ENCODE measurements at regions not wholly inside any gene's neighbourhood (a gene's known extent, or its start where the extent isn't known, plus 50 kb on each side); places are given as distances from the start of the nearest gene placed in this dataset.

DNA sequence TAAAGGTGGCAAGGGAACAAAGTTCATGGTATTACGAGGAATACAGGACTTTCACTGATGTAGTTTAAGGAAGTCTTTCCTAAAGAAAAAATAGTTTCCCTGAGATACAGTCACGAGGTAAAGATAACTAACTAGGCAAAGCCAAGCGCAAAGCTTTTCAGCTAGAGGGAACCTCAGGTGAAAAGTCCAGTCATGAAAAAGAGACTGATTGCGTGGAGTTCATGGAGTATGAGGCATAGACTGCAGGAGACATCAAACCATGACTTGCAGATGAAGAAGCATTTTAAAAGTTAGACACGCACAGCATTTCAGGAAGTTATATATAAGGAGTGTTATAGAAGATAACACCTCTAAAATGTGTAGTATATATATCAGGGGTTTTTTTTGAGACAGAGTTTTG, 205.6 kb upstream of the ZNF184 start:
- TF ChIP-seq ZFP30 (CRISPR knock-in tag; IDR thresholded peaks at IDR 0.05), result no peak
- TF ChIP-seq ARNTL (CRISPR knock-in tag; IDR thresholded peaks at IDR 0.05; ENCODE audit: borderline replicate concordance, low read depth), result no peak
- no peak for TF ChIP-seq ZC3H10 (CRISPR knock-in tag; IDR thresholded peaks at IDR 0.05)
- TF ChIP-seq ZNF8 (CRISPR knock-in tag; IDR thresholded peaks at IDR 0.05), result no peak
- no peak for TF ChIP-seq TOX (CRISPR knock-in tag; IDR thresholded peaks at IDR 0.05; ENCODE audit: borderline replicate concordance)
